Fibroblast of peridontal ligament (primary cell): ENCODE measurements at regions not wholly inside any gene's neighbourhood (a gene's known extent, or its start where the extent isn't known, plus 50 kb on each side); places are given as distances from the start of the nearest gene placed in this dataset.
"Not testable (repeated sequence)": the region's sequence is repeated elsewhere in the genome, so short reads cannot be mapped to it uniquely, and the experiment has no call there.

Experiments used
- DNase-seq: peaks from one replicate; pipeline ENCODE4 v3.0.0-alpha.2; 2010; ENCODE audit errors: extremely low read depth

DNA sequence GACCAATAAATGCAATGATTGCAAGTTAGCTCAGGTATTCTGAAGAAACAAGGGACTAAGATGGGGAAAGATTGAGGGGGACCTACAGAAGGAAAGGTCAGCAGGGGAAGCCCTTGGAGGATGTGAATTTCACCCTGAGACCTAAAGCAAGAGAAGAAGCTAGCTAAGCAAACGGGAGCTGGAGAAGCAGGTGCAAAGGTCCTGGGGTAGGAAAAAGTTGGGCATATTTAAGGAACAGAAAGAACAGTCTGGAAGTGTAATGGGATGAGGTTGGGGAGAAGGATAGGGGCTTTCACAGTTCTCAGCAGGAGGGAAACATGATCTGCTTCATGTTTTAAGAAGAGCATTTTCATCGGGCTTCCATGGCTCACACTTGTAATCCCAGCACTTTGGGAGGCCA lies 89.7 kb upstream of the SLC45A1 start:
- no peak for DNase-seq

- DNase-seq, result not testable (repeated sequence)
Measured at GRCh38 chr1:8227674-8228073, 90.2 kb upstream of the SLC45A1 start.

DNA sequence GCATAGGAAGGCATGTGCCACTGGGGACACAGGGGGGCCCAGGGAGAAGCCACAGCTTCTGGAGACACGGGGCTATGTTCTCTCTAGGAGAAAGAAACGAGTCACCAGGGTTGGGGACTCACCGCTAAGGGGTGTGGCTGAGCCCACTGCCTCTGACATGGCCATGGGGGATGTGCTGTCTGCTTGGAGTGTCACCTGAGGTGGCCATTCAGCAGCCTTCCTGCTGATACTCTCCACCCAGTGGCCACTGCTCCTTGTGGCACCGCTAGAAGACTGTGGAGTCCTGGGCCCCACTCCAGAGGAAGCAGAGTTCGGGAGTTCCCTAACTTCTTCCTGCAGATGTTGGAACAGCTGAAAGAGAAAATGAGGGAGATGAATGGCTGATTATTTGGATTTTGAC lies 91.2 kb upstream of the SLC45A1 start:
- no peak for DNase-seq

- not testable (repeated sequence) for DNase-seq
Measured at GRCh38 chr1:8226024-8226423, 91.9 kb upstream of the SLC45A1 start.

DNA sequence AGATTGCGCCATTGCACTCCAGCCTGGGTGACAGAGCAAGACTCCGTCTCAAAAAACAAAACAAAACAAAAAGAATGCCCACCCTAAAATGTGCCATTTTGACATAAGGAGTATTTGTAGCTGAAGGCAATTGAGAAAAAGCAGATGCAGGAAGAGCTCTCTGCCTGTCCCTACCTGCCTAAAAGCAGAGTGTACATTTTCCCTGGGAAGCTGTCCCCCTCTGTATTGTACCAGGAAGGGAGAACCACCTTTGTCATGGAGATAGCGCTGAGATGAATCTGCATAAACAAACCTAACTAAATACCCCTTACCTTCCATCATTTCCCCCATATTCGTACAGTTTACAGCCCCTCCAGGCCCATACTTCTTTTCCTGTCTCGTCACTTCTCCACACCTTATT lies 94.4 kb upstream of the SLC45A1 start:
- no peak for DNase-seq

DNA sequence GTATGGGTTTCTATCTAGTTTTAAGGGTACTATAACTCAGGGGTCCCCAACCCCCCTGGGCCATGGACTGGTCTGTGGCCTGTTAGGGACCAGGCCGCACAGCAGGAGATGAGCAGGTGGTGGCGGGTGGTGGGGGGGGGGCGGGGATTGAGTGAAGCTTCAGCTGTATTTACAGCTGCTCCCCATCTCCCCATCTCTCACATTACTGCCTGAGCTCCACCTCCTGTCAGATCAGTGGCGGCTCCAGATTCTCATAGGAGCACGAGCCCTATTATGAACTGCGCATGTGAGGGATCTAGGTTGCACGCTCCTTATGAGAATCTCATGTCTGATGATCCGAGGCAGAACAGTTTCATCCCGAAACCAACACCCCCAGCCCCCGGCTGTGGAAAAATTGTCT lies 95.1 kb upstream of the SLC45A1 start:
- no peak for DNase-seq

DNA sequence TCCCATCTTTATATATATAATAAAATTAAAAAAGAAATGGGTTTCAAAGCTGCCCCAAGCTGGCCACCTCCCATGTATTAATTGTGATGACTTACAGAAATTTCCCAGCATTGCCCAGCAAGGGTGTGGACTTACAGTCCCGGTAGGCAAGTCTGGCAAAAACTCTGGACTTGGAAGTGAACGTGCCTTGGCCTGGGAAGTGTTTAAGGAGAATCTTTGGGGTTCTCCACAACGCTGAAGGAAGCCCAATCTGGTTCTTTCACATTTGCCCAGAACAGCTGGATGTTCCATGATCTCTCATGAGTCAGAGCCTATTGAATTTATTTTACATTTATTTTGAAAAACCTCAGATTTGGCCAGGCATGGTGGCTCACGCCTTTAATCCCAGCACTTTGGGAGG lies 98.4 kb upstream of the SLC45A1 start:
- DNase-seq, result no peak

DNA sequence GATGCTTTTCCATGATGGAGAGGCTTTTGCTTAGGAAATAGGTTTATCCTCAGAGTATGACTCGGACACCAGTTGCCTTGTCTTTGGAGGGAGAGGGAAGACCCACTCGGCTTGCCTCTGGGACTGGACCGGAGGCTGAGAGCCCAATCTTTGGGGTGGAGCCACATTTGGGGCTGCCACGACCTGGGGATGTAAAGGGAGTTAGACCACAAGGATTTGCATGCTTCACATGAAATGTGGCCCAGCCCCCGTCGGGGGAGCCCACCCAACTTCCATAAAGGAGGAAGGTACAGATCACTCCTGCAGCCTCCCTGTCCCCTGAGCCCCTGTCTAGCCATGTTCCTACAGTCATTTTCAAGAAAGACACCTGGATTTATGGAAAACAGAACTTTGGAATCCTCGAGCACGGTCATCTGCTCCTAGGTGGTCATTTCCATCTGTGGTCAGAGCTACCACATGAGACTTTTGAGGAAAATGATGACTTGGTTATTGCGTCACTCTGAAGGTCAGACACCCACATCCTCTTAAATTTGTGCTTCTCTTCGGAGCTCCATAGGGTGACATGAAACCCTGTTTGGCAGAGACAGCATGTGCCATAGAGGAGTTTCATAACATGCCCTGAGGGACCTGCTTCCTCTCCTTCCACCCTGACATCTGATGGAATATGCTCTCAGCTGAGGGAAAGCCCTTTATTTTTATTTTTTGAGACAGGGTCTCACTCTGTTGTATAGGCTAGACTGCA lies 99.4 kb upstream of the SLC45A1 start:
- no peak for DNase-seq

DNA sequence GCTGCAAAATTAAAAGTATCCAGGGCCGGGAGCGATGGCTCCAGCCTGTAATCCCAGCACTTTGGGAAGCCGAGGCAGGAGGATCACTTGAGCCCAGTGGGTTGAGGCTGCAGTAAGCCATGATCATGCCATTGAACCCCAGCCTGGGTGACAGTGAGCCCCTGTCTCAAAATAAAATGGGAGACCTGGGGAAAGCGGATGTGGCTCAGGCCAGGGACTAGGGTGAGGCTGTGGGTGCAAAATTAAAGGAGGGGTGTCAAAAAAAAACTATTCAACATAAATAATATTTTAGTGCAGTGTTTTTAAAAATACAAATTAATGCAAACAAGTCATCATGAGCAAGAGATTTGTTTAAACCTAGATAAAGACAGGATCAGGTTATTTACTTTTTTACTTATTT lies 100.1 kb upstream of the SLC45A1 start:
- no peak for DNase-seq

GRCh38 chr1:8217011-8217711 lies 100.8 kb upstream of the SLC45A1 start:
- no peak for DNase-seq

GRCh38 chr1:8216005-8216404 lies 101.9 kb upstream of the SLC45A1 start:
- DNase-seq, result peak; percentile 70

GRCh38 chr1:8214501-8215173 lies 103.3 kb upstream of the SLC45A1 start:
- DNase-seq, result peak; percentile 68

GRCh38 chr1:8213676-8214075 lies 104.2 kb upstream of the SLC45A1 start:
- DNase-seq, result no peak

DNA sequence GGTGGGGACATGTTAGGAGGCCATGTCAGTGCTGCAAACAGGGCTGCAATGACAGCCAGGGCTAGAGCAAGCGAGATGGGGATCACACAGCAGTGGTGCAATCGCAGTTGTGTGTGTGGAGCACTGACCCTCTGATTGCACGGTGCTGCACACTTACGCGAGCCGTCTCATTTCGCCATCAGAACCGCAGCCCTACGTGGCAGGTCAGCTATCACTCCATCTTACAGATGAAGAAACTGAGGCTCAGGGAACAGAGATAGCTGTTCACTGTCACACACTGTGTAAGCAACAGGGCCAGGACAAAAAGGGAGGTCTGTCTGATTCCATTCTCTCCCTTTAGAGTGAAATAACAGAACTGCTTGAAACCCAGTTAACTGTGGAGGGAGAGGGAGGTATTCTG lies 104.8 kb upstream of the SLC45A1 start:
- no peak for DNase-seq

DNA sequence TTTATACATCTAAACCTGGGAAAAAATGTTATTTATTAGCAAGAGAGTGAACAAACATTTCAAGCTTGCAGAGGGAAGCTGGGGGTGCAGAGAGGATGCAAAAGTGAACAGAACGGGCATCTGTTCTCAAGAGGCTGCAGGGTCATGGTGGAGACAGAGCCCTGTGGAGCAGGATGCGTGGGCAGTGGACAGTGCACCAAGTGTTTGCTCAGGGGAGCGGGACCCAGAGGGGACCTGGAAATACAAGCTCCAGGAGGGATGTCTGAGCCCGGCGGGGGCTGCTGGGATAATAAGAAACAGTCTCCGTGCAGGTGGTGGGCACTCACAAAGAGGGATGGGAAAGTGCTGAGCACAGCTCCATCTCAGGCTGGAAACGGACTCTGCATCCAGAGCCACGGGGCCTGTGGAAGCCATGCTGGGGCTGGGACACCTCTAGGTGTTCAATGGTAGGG lies 105.3 kb upstream of the SLC45A1 start:
- DNase-seq, result no peak

GRCh38 chr1:8211883-8212579 lies 105.9 kb upstream of the SLC45A1 start:
- peak; percentile 98 for DNase-seq

DNA sequence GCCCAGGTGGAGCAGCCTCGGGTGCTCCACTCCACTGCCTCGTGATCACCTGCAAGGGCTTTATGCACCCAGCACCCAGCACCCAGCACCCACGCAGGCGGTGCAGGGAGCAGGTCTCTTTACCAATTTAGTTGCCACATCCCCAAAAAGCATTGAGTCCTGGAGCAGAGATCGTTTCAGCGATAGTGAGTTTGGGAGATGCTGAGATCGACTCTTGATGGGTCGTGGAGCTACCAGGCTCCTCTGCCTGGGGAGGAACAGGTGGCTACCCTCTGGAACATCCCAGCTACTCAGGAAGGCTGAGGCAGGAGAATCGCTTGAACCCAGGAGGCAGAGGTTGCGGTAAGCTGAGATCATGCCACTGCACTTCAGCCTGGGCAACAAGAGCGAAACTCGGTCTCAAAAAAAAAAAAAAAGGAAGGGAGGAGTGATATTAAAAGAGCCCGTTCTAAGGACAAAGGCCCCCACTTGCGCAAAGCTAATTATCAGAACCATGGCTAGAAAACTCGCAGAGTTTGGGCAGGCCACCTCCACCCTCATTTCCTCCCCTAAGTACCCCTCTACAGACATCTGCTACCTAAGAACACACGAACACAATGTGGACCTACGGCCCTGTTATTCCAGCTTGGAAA lies 106.5 kb upstream of the SLC45A1 start:
- DNase-seq, result no peak

DNA sequence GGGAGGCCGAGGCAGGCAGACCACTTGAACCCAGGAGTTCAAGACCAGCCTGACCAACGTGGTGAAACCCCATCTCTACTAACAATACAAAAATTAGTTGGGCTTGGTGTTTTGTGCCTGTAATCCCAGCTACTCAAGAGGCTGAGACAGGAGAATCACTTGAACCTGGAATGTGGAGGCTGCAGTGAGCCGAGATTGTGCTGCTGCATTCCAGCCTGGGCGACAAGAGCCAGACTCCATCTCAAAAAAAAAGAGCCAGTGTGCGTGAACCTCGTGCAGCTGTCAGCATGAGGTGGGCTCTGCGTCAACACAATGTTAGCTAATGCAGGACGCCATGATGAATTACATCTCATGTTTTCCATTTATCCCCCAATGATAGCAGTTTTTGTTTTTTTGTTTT lies 110.7 kb upstream of the SLC45A1 start:
- DNase-seq, result no peak

- DNase-seq, result no peak
Measured at GRCh38 chr1:8206391-8206790, 111.5 kb upstream of the SLC45A1 start.

GRCh38 chr1:8205771-8206170 lies 112.1 kb upstream of the SLC45A1 start:
- no peak for DNase-seq

- DNase-seq, result no peak
Measured at GRCh38 chr1:8204826-8205225, 113.1 kb upstream of the SLC45A1 start.

- DNase-seq, result no peak
Measured at GRCh38 chr1:8203551-8203950, 114.4 kb upstream of the SLC45A1 start.
